H9 (cell line): ENCODE measurements at regions not wholly inside any gene's neighbourhood (a gene's known extent, or its start where the extent isn't known, plus 50 kb on each side); places are given as distances from the start of the nearest gene placed in this dataset.
"Not testable (repeated sequence)": the region's sequence is repeated elsewhere in the genome, so short reads cannot be mapped to it uniquely, and the experiment has no call there.

Experiments used
- DNase-seq: peaks from one replicate; pipeline ENCODE4 v3.0.0-alpha.2; 2017
- H2AFZ ChIP-seq: one replicate; pipeline ENCODE4 v1.6.1; 2013; ENCODE audit warnings: mild to moderate bottlenecking, low read length, control low read depth, moderate library complexity
- H2AK5ac ChIP-seq: 2 replicates; pipeline ENCODE4 v1.6.1; 2013; ENCODE audit warnings: low read length, control low read depth, mixed read lengths; ENCODE audit not compliant: insufficient read length
- H2BK120ac ChIP-seq: one replicate; pipeline ENCODE4 v1.6.1; 2013; ENCODE audit warnings: low read depth, mild to moderate bottlenecking, low read length, control low read depth, inconsistent platforms; ENCODE audit not compliant: poor library complexity, severe bottlenecking
- H2BK12ac ChIP-seq: 2 replicates; pipeline ENCODE4 v1.6.1; 2013; ENCODE audit warnings: low read length, control low read depth, mixed read lengths, low read depth; ENCODE audit not compliant: insufficient read length
- H2BK15ac ChIP-seq: 2 replicates; pipeline ENCODE4 v1.6.1; 2013; ENCODE audit warnings: low read depth, low read length, control low read depth
- H2BK20ac ChIP-seq: one replicate; pipeline ENCODE4 v1.6.1; 2013; ENCODE audit warnings: low read depth, mild to moderate bottlenecking, low read length, control low read depth, inconsistent platforms; ENCODE audit not compliant: poor library complexity, severe bottlenecking
- H2BK5ac ChIP-seq: 2 replicates; pipeline ENCODE4 v1.6.1; 2013; ENCODE audit warnings: low read length, control low read depth, mixed read lengths; ENCODE audit not compliant: insufficient read length
- H3K14ac ChIP-seq: 2 replicates; pipeline ENCODE4 v1.6.1; 2013; ENCODE audit warnings: low read length, control low read depth; ENCODE audit not compliant: insufficient read depth
- H3K18ac ChIP-seq: 2 replicates; pipeline ENCODE4 v1.6.1; 2013; ENCODE audit warnings: low read depth, mild to moderate bottlenecking, mixed read lengths, low read length, control low read depth; ENCODE audit not compliant: insufficient read length
- H3K23ac ChIP-seq: 2 replicates; pipeline ENCODE4 v1.6.1; 2013; ENCODE audit warnings: low read length, control low read depth, mixed read lengths, low read depth; ENCODE audit not compliant: insufficient read length
- H3K23me2 ChIP-seq: 2 replicates; pipeline ENCODE4 v1.6.1; 2013; ENCODE audit warnings: low read depth, mild to moderate bottlenecking, mixed read lengths, low read length, control low read depth; ENCODE audit not compliant: insufficient read length, poor library complexity, severe bottlenecking
- H3K27ac ChIP-seq: 2 replicates; pipeline ENCODE4 v1.5.1; 2013; ENCODE audit warnings: low read length, control low read depth, mixed read lengths, low read depth; ENCODE audit not compliant: insufficient read length
- H3K27me3 ChIP-seq: 2 replicates; pipeline ENCODE4 v1.6.1; 2013; ENCODE audit warnings: low read length, control low read depth, inconsistent platforms; ENCODE audit not compliant: insufficient read depth
- H3K4ac ChIP-seq: 2 replicates; pipeline ENCODE4 v1.6.1; 2013; ENCODE audit warnings: low read depth, mild to moderate bottlenecking, control low read depth, inconsistent platforms, low read length, moderate library complexity
- H3K4me1 ChIP-seq: 2 replicates; pipeline ENCODE4 v1.6.1; 2013; ENCODE audit warnings: low read length, control low read depth, inconsistent platforms; ENCODE audit not compliant: insufficient read depth
- H3K4me2 ChIP-seq: 2 replicates; pipeline ENCODE4 v1.6.1; 2013; ENCODE audit warnings: low read length, control low read depth, mixed read lengths; ENCODE audit not compliant: insufficient read length, insufficient read depth
- H3K56ac ChIP-seq: 2 replicates; pipeline ENCODE4 v1.6.1; 2013; ENCODE audit warnings: low read depth, mild to moderate bottlenecking, mixed read lengths, low read length, control low read depth; ENCODE audit not compliant: insufficient read length
- H3K79me1 ChIP-seq: 2 replicates; pipeline ENCODE4 v1.6.1; 2013; ENCODE audit warnings: low read depth, mild to moderate bottlenecking, moderate library complexity, low read length, control low read depth, inconsistent platforms; ENCODE audit not compliant: insufficient read depth, poor library complexity, severe bottlenecking
- H3K79me2 ChIP-seq: 2 replicates; pipeline ENCODE4 v1.6.1; 2013; ENCODE audit warnings: low read length, control low read depth, inconsistent platforms; ENCODE audit not compliant: insufficient read depth
- H3K9ac ChIP-seq: 2 replicates; pipeline ENCODE4 v1.6.1; 2013; ENCODE audit warnings: low read length, control low read depth, mixed read lengths; ENCODE audit not compliant: insufficient read length; ENCODE audit errors: extremely low read depth
- H3K9me3 ChIP-seq: one replicate; pipeline ENCODE4 v1.6.1; 2013; ENCODE audit warnings: low read depth, low read length, inconsistent platforms; ENCODE audit not compliant: control insufficient read depth
- H3T11ph ChIP-seq: one replicate; pipeline ENCODE4 v1.6.1; 2013; ENCODE audit warnings: mild to moderate bottlenecking, low read length, control low read depth, inconsistent platforms
- H4K20me1 ChIP-seq: one replicate; pipeline ENCODE4 v1.6.1; 2013; ENCODE audit not compliant: control insufficient read depth, insufficient read length, insufficient read depth
- H4K5ac ChIP-seq: 2 replicates; pipeline ENCODE4 v1.6.1; 2013; ENCODE audit warnings: low read depth, mild to moderate bottlenecking, mixed read lengths, low read length, control low read depth; ENCODE audit not compliant: insufficient read length
- H4K8ac ChIP-seq: replicated peaks from 2 replicates; pipeline ENCODE4 v1.6.1; 2013; ENCODE audit warnings: low read length, control low read depth, mixed read lengths, low read depth; ENCODE audit not compliant: insufficient read length
- H4K91ac ChIP-seq: 2 replicates; pipeline ENCODE4 v1.6.1; 2013; ENCODE audit warnings: low read depth, mild to moderate bottlenecking, moderate library complexity, mixed read lengths, low read length, control low read depth; ENCODE audit not compliant: insufficient read length
- H3K27ac Mint-ChIP-seq, 3 experiments: 2 replicates in 2 of 3; 3 replicates in 1 of 3; pipeline ENCODE4 v1.8.0; 2020 to 2021; ENCODE audit warnings: mixed read lengths in 3 of 3, mild to moderate bottlenecking in 1 of 3, moderate library complexity in 1 of 3
- H3K27me3 Mint-ChIP-seq: 2 replicates; pipeline ENCODE4 v1.8.0; 2021; ENCODE audit warnings: low read depth, mild to moderate bottlenecking, moderate library complexity, mixed read lengths
- H3K36me3 Mint-ChIP-seq, 3 experiments: 2 replicates in 2 of 3; 3 replicates in 1 of 3; pipeline ENCODE4 v1.8.0; 2020 to 2021; ENCODE audit warnings: low read depth in 3 of 3, mixed read lengths in 3 of 3; ENCODE audit not compliant: insufficient read depth in 1 of 3
- H3K4me1 Mint-ChIP-seq, 2 experiments: 2 replicates each; pipeline ENCODE4 v1.8.0; 2020; ENCODE audit warnings: mixed read lengths in 2 of 2
- H3K4me3 Mint-ChIP-seq, 2 experiments: 2 replicates in 1 of 2; 3 replicates in 1 of 2; pipeline ENCODE4 v1.8.0; 2020 to 2021; ENCODE audit warnings: mild to moderate bottlenecking in 2 of 2, mixed read lengths in 2 of 2, moderate library complexity in 1 of 2
- H3K9me3 Mint-ChIP-seq, 2 experiments: 2 replicates in 1 of 2; 3 replicates in 1 of 2; pipeline ENCODE4 v1.8.0; 2020; ENCODE audit warnings: mild to moderate bottlenecking in 2 of 2, mixed read lengths in 2 of 2, moderate library complexity in 1 of 2
- WGBS: extraction: QIAGEN DNeasy Blood & Tissue Kit; methylation state at CpG from one replicate; pipeline ENCODE4 v1.1.7; 2013; ENCODE audit warnings: missing lambda C conversion rate, low lambda C conversion rate, mixed read lengths; ENCODE audit not compliant: insufficient read length; ENCODE audit errors: extremely low coverage; 5-methylcytosine and 5-hydroxymethylcytosine counted together

DNA sequence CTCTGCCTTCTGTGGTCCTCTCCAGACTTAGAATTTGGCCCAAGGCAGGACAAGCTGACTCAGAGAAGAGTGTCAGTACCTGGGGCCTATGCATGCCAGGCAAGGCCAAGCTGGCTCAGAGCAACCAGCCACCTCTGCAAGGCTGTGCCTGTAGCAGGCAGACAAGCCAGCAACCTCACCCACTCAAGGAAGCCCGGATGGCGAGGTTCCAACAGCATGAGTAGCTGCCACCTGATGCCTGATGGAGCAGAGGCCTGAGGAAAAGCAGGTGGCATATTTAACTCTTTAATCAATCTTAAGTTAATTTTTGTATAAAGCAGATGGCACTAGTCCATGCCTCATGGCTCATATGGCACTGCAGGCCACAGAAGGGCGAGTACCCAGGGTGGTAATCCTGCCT, 3595.8 kb upstream of the OR11H1 start:
- H3K56ac ChIP-seq, H4K91ac ChIP-seq, H3K79me1 ChIP-seq, H3K4ac ChIP-seq, H4K20me1 ChIP-seq, H3K36me3 Mint-ChIP-seq, H3K27ac Mint-ChIP-seq, H4K8ac ChIP-seq, H3K27me3 ChIP-seq, H3K27me3 Mint-ChIP-seq, H3K23me2 ChIP-seq, H3K4me1 Mint-ChIP-seq, H2AK5ac ChIP-seq, H2BK120ac ChIP-seq, H3T11ph ChIP-seq, H3K4me1 ChIP-seq, H2BK15ac ChIP-seq, H3K27ac ChIP-seq, H3K4me2 ChIP-seq, H2AFZ ChIP-seq, H3K9me3 ChIP-seq, H3K18ac ChIP-seq, H3K9ac ChIP-seq, H3K79me2 ChIP-seq, H2BK20ac ChIP-seq, DNase-seq, H3K4me3 Mint-ChIP-seq, H3K23ac ChIP-seq, H3K14ac ChIP-seq, H2BK5ac ChIP-seq, H2BK12ac ChIP-seq, H4K5ac ChIP-seq: not testable (repeated sequence)
- peaks cover 34 to 46% of the 10 kb centered on the region in 2 experiments for H3K9me3 Mint-ChIP-seq
- no CpG with 5 or more reads among the region's 3 CpGs for WGBS

DNA sequence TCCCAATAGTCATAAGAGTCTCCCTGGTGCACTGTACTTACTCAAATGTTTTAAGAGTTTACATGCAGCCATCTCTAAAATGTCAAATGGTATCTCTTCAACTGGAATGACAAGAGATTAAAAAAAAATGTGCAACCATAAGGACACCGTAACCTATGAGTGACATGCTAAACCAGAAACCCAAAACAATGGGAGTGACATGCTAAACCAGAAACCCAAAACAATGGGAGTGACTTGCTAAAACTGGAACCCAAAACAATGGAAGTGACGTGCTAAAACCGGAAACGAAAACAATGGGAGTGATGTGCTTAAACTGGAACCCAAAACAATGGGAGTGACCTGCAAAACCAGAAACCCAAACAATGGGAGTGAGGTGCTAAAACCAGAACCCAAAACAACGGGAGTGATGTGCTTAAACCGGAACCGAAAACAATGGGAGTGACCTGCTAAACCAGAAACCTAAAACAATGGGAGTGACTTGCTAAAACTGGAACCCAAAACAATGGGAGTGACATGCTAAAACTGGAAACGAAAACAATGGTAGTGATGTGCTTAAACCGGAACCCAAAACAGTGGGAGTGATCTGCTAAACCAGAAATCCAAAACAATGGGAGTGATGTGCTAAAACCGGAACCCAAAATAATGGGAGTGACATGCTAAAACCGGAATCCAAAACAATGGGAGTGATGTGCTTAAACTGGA, 3559.9 kb upstream of the OR11H1 start:
- H2BK120ac ChIP-seq, H3K23ac ChIP-seq: not testable (repeated sequence)

More for the DNA sequence above, 3559.9 kb upstream of the OR11H1 start:
- H2AK5ac ChIP-seq, H3K4me2 ChIP-seq, H4K20me1 ChIP-seq, H3K27me3 Mint-ChIP-seq, H3K79me1 ChIP-seq, H3K18ac ChIP-seq, H3K4me1 Mint-ChIP-seq, H3K27me3 ChIP-seq, H3K27ac Mint-ChIP-seq, H3K4me3 Mint-ChIP-seq, H4K8ac ChIP-seq, H2BK15ac ChIP-seq, H3K4ac ChIP-seq, H3K14ac ChIP-seq, H3K4me1 ChIP-seq, H3K9ac ChIP-seq, H2AFZ ChIP-seq, H3T11ph ChIP-seq, H3K79me2 ChIP-seq, H4K91ac ChIP-seq, H4K5ac ChIP-seq, H3K27ac ChIP-seq, DNase-seq, H2BK20ac ChIP-seq, H3K56ac ChIP-seq, H2BK12ac ChIP-seq, H3K23me2 ChIP-seq, H2BK5ac ChIP-seq: not testable (repeated sequence)
- no CpG with 5 or more reads among the region's 11 CpGs for WGBS
- peaks cover 13% of the 10 kb centered on the region for H3K9me3 ChIP-seq
- Mint-ChIP-seq H3K36me3 (peaks cover 0 to 10% (median 4%) of the 10 kb centered on the region in 3 experiments; a peak in 5 of 7 replicates), H3K9me3 (peaks cover 43 to 53% of the 10 kb centered on the region in 2 experiments)
